PC-9 (cell line): ENCODE measurements at regions not wholly inside any gene's neighbourhood (a gene's known extent, or its start where the extent isn't known, plus 50 kb on each side); places are given as distances from the start of the nearest gene placed in this dataset.

ENCODE experiments used
- BruUV-seq: library from RNA; stranded (reverse); fragments of 400-500 nt; replicated peaks from 2 replicates; lab custom pipeline; 2021; lab: Mats Ljungman, UMichigan
- CTCF ChIA-PET: fragments of 300-600 bp; sonication (Branson Sonifier 250); formaldehyde crosslinking; loops from one replicate; lab custom pipeline; 2022; ENCODE audit warnings: antibody characterized with exemption; lab: Charles Lee
- POLR2A ChIA-PET: fragments of 300-600 bp; sonication (Branson Sonifier 250); formaldehyde crosslinking; loops from one replicate; lab custom pipeline; 2022; ENCODE audit warnings: antibody characterized with exemption; ENCODE audit not compliant: unreplicated experiment; lab: Charles Lee
- DNase-seq, 2 experiments: peaks; one replicate each; pipeline versions ENCODE4 v3.0.0 to v3.0.0-alpha.2; 2015 to 2022; ENCODE audit warnings: mixed read lengths in 1 of 2
- H2AFZ ChIP-seq: fragments of 200-600 bp; sonication (generic); 2 replicates; pipeline ENCODE4 v1.8.1; 2017; ENCODE audit warnings: antibody characterized with exemption
- H3F3A ChIP-seq: fragments of 200-600 bp; sonication (generic); 2 replicates; pipeline ENCODE4 v1.8.1; 2017; ENCODE audit warnings: antibody characterized with exemption, mild to moderate bottlenecking, low read depth; ENCODE audit not compliant: insufficient read depth
- H3K27ac ChIP-seq: fragments of 200-600 bp; sonication (generic); 2 replicates; pipeline ENCODE4 v1.6.1; 2016; ENCODE audit warnings: mixed run types
- H3K27me3 ChIP-seq: fragments of 200-600 bp; sonication (generic); 2 replicates; pipeline ENCODE4 v1.6.1; 2016; ENCODE audit warnings: low read depth, mixed run types; ENCODE audit not compliant: insufficient read depth
- H3K36me3 ChIP-seq: fragments of 200-600 bp; sonication (generic); 2 replicates; pipeline ENCODE4 v1.6.1; 2016; ENCODE audit warnings: low read depth, mixed run types
- H3K4me1 ChIP-seq: fragments of 200-600 bp; sonication (generic); replicated peaks from 2 replicates; pipeline ENCODE4 v1.6.1; 2016; ENCODE audit warnings: mixed run types; ENCODE audit not compliant: insufficient read depth
- H3K4me2 ChIP-seq: fragments of 200-600 bp; sonication (generic); 2 replicates; pipeline ENCODE4 v1.6.1; 2017; ENCODE audit warnings: mixed run types
- H3K4me3 ChIP-seq: fragments of 200-600 bp; sonication (generic); 2 replicates; pipeline ENCODE4 v1.6.1; 2016; ENCODE audit warnings: mixed run types
- H3K79me2 ChIP-seq: fragments of 200-600 bp; sonication (generic); 2 replicates; pipeline ENCODE4 v1.6.1; 2017; ENCODE audit warnings: low read depth, mixed run types
- H3K9me2 ChIP-seq: fragments of 200-600 bp; sonication (generic); 2 replicates; pipeline ENCODE4 v1.8.1; 2017; ENCODE audit warnings: mild to moderate bottlenecking; ENCODE audit not compliant: insufficient read depth
- H3K9me3 ChIP-seq: fragments of 200-600 bp; sonication (generic); 2 replicates; pipeline ENCODE4 v1.8.1; 2016; ENCODE audit warnings: low read depth; ENCODE audit not compliant: insufficient read depth
- H4K20me1 ChIP-seq: fragments of 200-600 bp; sonication (generic); 2 replicates; pipeline ENCODE4 v1.8.1; 2017; ENCODE audit not compliant: insufficient read depth
- CTCF ChIP-seq: fragments of 200-600 bp; sonication (generic); conservative IDR thresholded peaks from 2 replicates; pipeline ENCODE4 v1.6.1; 2017; ENCODE audit warnings: mixed run types, antibody characterized with exemption, mild to moderate bottlenecking, moderate library complexity
- EZH2 ChIP-seq: fragments of 200-600 bp; sonication (generic); IDR thresholded peaks from 2 replicates; pipeline ENCODE4 v1.8.0; 2017; ENCODE audit warnings: antibody characterized with exemption, low read depth
- intact Hi-C: fragments of 100-400 bp; cut with micrococcal nuclease; formaldehyde crosslinking; loops from one replicate; pipeline ENCODE4 v1.10.0; 2022; ENCODE audit not compliant: unreplicated experiment

GRCh38 chr1:30402031-30402430, 321.4 kb downstream of the MATN1 start:
- H3K79me2 ChIP-seq: no peaks in the 10 kb centered on the region
- no peaks in the 10 kb centered on the region for H3K9me2 ChIP-seq
- H4K20me1 ChIP-seq: no peaks in the 10 kb centered on the region
- no peaks in the 10 kb centered on the region for H3K4me1 ChIP-seq
- TF ChIP-seq EZH2 (no peak), CTCF (no peak)
- no peaks in the 10 kb centered on the region for H3K36me3 ChIP-seq
- H3K9me3 ChIP-seq: no peaks in the 10 kb centered on the region
- ChIA-PET POLR2A (no interaction called here), CTCF (no interaction called here)
- no peak overlapping the region for H3K27ac ChIP-seq
- no peaks in the 10 kb centered on the region for H3F3A ChIP-seq
- H3K27me3 ChIP-seq: no peaks in the 10 kb centered on the region
- no peak overlapping the region for H3K4me2 ChIP-seq
- no TSS peak for BruUV-seq
- no peak overlapping the region for H3K4me3 ChIP-seq
- no peak for DNase-seq
- H2AFZ ChIP-seq: no peak overlapping the region
- intact Hi-C loops: no loop called here

- no peaks in the 10 kb centered on the region for H3K27me3 ChIP-seq
- POLR2A ChIA-PET: no interaction called here
- intact Hi-C loops: no loop called here
- no peaks in the 10 kb centered on the region for H3K79me2 ChIP-seq
- no peaks in the 10 kb centered on the region for H3K9me2 ChIP-seq
- H3K4me1 ChIP-seq: no peaks in the 10 kb centered on the region
- TF ChIP-seq CTCF (no peak), EZH2 (no peak)
- BruUV-seq: no TSS peak
- CTCF ChIA-PET: no interaction called here
- H3K4me2 ChIP-seq: no peak overlapping the region
- no peaks in the 10 kb centered on the region for H4K20me1 ChIP-seq
- H2AFZ ChIP-seq: no peak overlapping the region
- no peak overlapping the region for H3K4me3 ChIP-seq
- H3K36me3 ChIP-seq: no peaks in the 10 kb centered on the region
- H3K27ac ChIP-seq: no peak overlapping the region
- no peak for DNase-seq
- H3F3A ChIP-seq: no peaks in the 10 kb centered on the region
- no peaks in the 10 kb centered on the region for H3K9me3 ChIP-seq
Measured at GRCh38 chr1:30400507-30400906, 322.9 kb downstream of the MATN1 start.

- Histone ChIP-seq H3K9me2 (no peaks in the 10 kb centered on the region), H3K4me3 (no peak overlapping the region), H3K4me1 (no peaks in the 10 kb centered on the region), H4K20me1 (no peaks in the 10 kb centered on the region), H3K27ac (no peak overlapping the region), H3K9me3 (no peaks in the 10 kb centered on the region), H3K36me3 (no peaks in the 10 kb centered on the region), H3K79me2 (no peaks in the 10 kb centered on the region), H3K27me3 (no peaks in the 10 kb centered on the region), H3K4me2 (no peak overlapping the region), H3F3A (no peaks in the 10 kb centered on the region), H2AFZ (no peak overlapping the region)
- no peak for DNase-seq
- intact Hi-C loops: no loop called here
- no peak for TF ChIP-seq EZH2
- TF ChIP-seq CTCF: no peak
- BruUV-seq: no TSS peak
- POLR2A ChIA-PET: no interaction called here
- CTCF ChIA-PET: no interaction called here
Measured at GRCh38 chr1:30399026-30399425, 324.4 kb downstream of the MATN1 start.
